Keratinocyte (primary cell): ENCODE measurements at regions not wholly inside any gene's neighbourhood (a gene's known extent, or its start where the extent isn't known, plus 50 kb on each side); places are given as distances from the start of the nearest gene placed in this dataset.

Source experiments
- DNase-seq: peaks from one replicate; pipeline ENCODE4 v3.0.0-alpha.2; 2011; ENCODE audit warnings: low read depth, missing footprints, low spot score
- FAIRE-seq: peaks from 2 replicates; lab custom pipeline; 2011; peaks lifted over from hg19 to GRCh38; lab: Jason Lieb, UNC
- H2AFZ ChIP-seq: 2 replicates; pipeline ENCODE4 v1.6.0; 2012; ENCODE audit warnings: low read length, control low read depth, inconsistent platforms; ENCODE audit not compliant: control insufficient read depth
- H3K27ac ChIP-seq: 2 replicates; pipeline ENCODE4 v1.5.1; 2011; ENCODE audit warnings: low read length; ENCODE audit not compliant: control insufficient read depth, insufficient read depth
- H3K27me3 ChIP-seq: 3 replicates; pipeline ENCODE4 v1.6.0; 2011; ENCODE audit warnings: low read length; ENCODE audit not compliant: control insufficient read depth, insufficient read depth; ENCODE audit errors: extremely low read depth
- H3K36me3 ChIP-seq, 2 experiments: 2 replicates in 1 of 2; 3 replicates in 1 of 2; pipeline ENCODE4 v1.5.1; 2011; ENCODE audit warnings: low read length in 2 of 2, mild to moderate bottlenecking in 1 of 2; ENCODE audit not compliant: control insufficient read depth in 2 of 2, insufficient read depth in 2 of 2; ENCODE audit errors: extremely low read depth in 1 of 2
- H3K4me1 ChIP-seq: 3 replicates; pipeline ENCODE4 v1.5.1; 2011; ENCODE audit warnings: low read length; ENCODE audit not compliant: control insufficient read depth, insufficient read depth; ENCODE audit errors: extremely low read depth
- H3K4me2 ChIP-seq: 3 replicates; pipeline ENCODE4 v1.6.0; 2011; ENCODE audit warnings: low read depth, low read length; ENCODE audit not compliant: control insufficient read depth, insufficient read depth; ENCODE audit errors: extremely low read depth
- H3K4me3 ChIP-seq, 3 experiments: fragments of 200-600 bp in 1 of 3; sonication (generic) in 1 of 3; 2 replicates in 2 of 3; 3 replicates in 1 of 3; pipeline ENCODE4 v1.5.1; 2011 to 2016; ENCODE audit warnings: low read length in 3 of 3, mild to moderate bottlenecking in 3 of 3, control low read depth in 2 of 3, inconsistent platforms in 1 of 3, low read depth in 1 of 3, mixed read lengths in 1 of 3, mixed run types in 1 of 3, moderate library complexity in 1 of 3; ENCODE audit not compliant: control insufficient read depth in 2 of 3, insufficient read depth in 2 of 3; ENCODE audit errors: extremely low read depth in 1 of 3
- H3K79me2 ChIP-seq: 2 replicates; pipeline ENCODE4 v1.6.0; 2012; ENCODE audit warnings: low read length; ENCODE audit not compliant: control insufficient read depth, insufficient read depth
- H3K9ac ChIP-seq: 3 replicates; pipeline ENCODE4 v1.6.0; 2011; ENCODE audit warnings: low read length; ENCODE audit not compliant: control insufficient read depth, insufficient read depth; ENCODE audit errors: extremely low read depth
- H3K9me1 ChIP-seq: 3 replicates; pipeline ENCODE4 v1.6.0; 2011; ENCODE audit warnings: low read length; ENCODE audit not compliant: control insufficient read depth, insufficient read depth; ENCODE audit errors: extremely low read depth
- H3K9me3 ChIP-seq: 2 replicates; pipeline ENCODE4 v1.5.1; 2012; ENCODE audit warnings: low read depth, low read length; ENCODE audit not compliant: control insufficient read depth
- H4K20me1 ChIP-seq: 3 replicates; pipeline ENCODE4 v1.6.0; 2011; ENCODE audit warnings: low read length; ENCODE audit not compliant: control insufficient read depth, insufficient read depth; ENCODE audit errors: extremely low read depth
- EZH2 ChIP-seq: IDR thresholded peaks from one replicate; pipeline ENCODE4 v1.6.1; 2012; ENCODE audit warnings: inconsistent platforms, mild to moderate bottlenecking, low read length, moderate library complexity
- dilution Hi-C: fragments of 300-500 bp; cut with MboI; formaldehyde crosslinking; loops from one replicate; pipeline ENCODE4 v1.7.0; 2020; ENCODE audit warnings: low sequenced_read_pairs; ENCODE audit not compliant: extremely low pct_ligation_motif_present
- TF ChIP-seq, protein P1 (sequence below), 3 experiments: IDR thresholded peaks in 1 of 3; conservative IDR thresholded peaks in 1 of 3; optimal IDR thresholded peaks in 1 of 3; 2 replicates in 2 of 3; 3 replicates in 1 of 3; pipeline versions ENCODE3 to v1.5.1; 2011; ENCODE audit warnings: low read length in 3 of 3, mild to moderate bottlenecking in 3 of 3, moderate library complexity in 2 of 3, control low read depth in 1 of 3, inconsistent platforms in 1 of 3; ENCODE audit not compliant: insufficient read depth in 2 of 3; ENCODE audit errors: extremely low read depth in 1 of 3

- H3K4me1 ChIP-seq, result no peaks in the 10 kb centered on the region
- dilution Hi-C loops, result no loop called here
- H2AFZ ChIP-seq, result no peak overlapping the region
- DNase-seq, result no peak
- H3K36me3 ChIP-seq, result no peaks in the 10 kb centered on the region
- H3K4me2 ChIP-seq, result no peak overlapping the region
- H3K79me2 ChIP-seq, result no peaks in the 10 kb centered on the region
- no peaks in the 10 kb centered on the region for H3K9me1 ChIP-seq
- FAIRE-seq, result no peak
- H3K27ac ChIP-seq, result no peak overlapping the region
- H4K20me1 ChIP-seq, result no peaks in the 10 kb centered on the region
- no peaks in the 10 kb centered on the region for H3K27me3 ChIP-seq
- no peak overlapping the region for H3K9ac ChIP-seq
- peaks cover 8% of the 10 kb centered on the region for H3K9me3 ChIP-seq
- no peak overlapping the region for H3K4me3 ChIP-seq
- TF ChIP-seq EZH2, result no peak
- TF ChIP-seq, protein P1, sequence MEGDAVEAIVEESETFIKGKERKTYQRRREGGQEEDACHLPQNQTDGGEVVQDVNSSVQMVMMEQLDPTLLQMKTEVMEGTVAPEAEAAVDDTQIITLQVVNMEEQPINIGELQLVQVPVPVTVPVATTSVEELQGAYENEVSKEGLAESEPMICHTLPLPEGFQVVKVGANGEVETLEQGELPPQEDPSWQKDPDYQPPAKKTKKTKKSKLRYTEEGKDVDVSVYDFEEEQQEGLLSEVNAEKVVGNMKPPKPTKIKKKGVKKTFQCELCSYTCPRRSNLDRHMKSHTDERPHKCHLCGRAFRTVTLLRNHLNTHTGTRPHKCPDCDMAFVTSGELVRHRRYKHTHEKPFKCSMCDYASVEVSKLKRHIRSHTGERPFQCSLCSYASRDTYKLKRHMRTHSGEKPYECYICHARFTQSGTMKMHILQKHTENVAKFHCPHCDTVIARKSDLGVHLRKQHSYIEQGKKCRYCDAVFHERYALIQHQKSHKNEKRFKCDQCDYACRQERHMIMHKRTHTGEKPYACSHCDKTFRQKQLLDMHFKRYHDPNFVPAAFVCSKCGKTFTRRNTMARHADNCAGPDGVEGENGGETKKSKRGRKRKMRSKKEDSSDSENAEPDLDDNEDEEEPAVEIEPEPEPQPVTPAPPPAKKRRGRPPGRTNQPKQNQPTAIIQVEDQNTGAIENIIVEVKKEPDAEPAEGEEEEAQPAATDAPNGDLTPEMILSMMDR (optimal IDR thresholded peaks at IDR 0.05 in 1 of 3, IDR thresholded peaks at IDR 0.05 in 1 of 3, conservative IDR thresholded peaks at IDR 0.05 in 1 of 3; ENCODE audit: extremely low read depth in 1 of 3, insufficient read depth in 2 of 3, low read length in 3 of 3), result no peak
Observed at GRCh38 chr5:3786165-3786564, 190.5 kb downstream of the IRX1 start.

DNA sequence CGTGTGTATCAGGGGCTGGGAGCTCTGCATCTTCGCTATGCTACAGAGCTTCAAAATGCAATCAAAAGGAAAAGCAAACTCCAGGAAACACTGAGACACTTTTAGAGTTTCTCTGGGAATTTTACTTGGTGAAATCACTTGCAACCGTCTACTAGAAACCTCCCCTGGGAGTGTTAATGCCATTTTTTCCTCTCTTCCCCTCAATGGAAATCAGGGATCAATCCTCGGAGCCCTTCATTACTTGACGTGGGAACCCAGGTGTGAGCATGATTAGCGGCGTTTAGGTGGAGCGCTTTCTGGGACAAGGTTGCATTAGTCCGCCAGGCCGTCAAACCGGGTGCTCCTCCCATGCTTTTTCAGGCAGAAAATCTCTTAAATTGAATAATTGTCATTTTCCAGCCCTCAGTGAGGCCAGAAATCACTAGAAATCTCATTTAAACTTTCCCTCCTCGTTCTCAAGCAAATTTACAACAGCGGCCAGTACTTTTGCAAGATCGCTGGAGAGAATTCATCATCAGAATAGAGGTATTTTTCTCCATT, 191.3 kb downstream of the IRX1 start:
- no peak overlapping the region for H3K27ac ChIP-seq
- H2AFZ ChIP-seq, result no peak overlapping the region
- H3K79me2 ChIP-seq, result no peaks in the 10 kb centered on the region
- H3K36me3 ChIP-seq, result no peaks in the 10 kb centered on the region
- H3K9me1 ChIP-seq, result no peaks in the 10 kb centered on the region
- H3K27me3 ChIP-seq, result no peaks in the 10 kb centered on the region
- H3K9ac ChIP-seq, result no peak overlapping the region
- H3K4me2 ChIP-seq, result no peak overlapping the region
- no peak for FAIRE-seq
- TF ChIP-seq, protein P1 (optimal IDR thresholded peaks at IDR 0.05 in 1 of 3, IDR thresholded peaks at IDR 0.05 in 1 of 3, conservative IDR thresholded peaks at IDR 0.05 in 1 of 3; ENCODE audit: extremely low read depth in 1 of 3, insufficient read depth in 2 of 3, low read length in 3 of 3), result no peak
- TF ChIP-seq EZH2, result no peak
- dilution Hi-C loops, result no loop called here
- H3K4me3 ChIP-seq, result no peak overlapping the region
- H3K9me3 ChIP-seq, result peaks cover 7% of the 10 kb centered on the region
- no peaks in the 10 kb centered on the region for H3K4me1 ChIP-seq
- DNase-seq, result no peak
- no peaks in the 10 kb centered on the region for H4K20me1 ChIP-seq
